Limb (tissue), 2 donors: ENCODE measurements at regions not wholly inside any gene's neighbourhood (a gene's known extent, or its start where the extent isn't known, plus 50 kb on each side); places are given as distances from the start of the nearest gene placed in this dataset.
"Not testable (repeated sequence)": the region's sequence is repeated elsewhere in the genome, so short reads cannot be mapped to it uniquely, and the experiment has no call there.

Experiments used
- DNase-seq, 2 donors: peaks; one replicate each; pipeline ENCODE4 v3.0.0-alpha.2; 2016; ENCODE audit errors: extremely low spot score in 2 of 2

DNA sequence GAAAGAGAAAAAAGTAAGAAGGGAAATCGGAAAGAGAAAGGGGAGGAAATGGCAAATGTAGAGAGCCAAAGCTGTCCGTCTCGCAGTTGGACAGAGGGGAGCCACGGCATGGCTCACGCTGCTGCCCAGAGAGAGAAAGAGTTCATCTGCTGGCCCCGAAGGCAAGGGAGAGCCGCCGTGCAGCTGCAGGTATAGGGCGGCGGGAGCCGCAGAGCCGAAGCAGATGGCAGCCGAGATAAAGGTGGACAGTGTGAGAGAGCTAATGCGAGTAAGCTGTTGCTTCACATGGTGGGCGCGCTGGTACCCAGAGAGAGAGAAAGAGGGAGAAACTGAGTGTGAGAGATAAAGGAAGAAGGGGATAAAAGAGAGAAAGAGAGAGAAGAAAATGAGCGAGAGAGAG is 188.4 kb upstream of the PPP1R26 start:
- peak in 1 of 2 donors; percentile 7 for DNase-seq

DNA sequence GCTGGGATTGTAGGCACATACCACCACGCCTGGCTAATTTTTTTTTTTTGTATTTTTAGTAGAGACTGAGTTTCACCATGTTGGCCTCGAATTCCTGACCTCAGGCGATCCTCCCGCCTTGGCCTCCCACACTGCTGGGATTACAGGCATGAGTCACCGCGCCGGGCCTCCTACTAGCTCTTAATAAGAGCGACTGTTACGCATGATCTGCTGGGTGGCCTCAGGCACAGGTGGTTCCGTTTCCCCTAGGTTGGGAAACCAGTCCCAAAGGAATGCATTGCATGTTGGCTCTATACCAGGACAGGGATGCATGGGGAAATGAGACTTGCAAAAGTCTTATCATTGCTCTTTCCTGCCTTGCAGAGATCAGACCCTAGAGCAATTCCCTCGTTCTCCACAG is 184.7 kb upstream of the PPP1R26 start:
- DNase-seq: no peak

DNA sequence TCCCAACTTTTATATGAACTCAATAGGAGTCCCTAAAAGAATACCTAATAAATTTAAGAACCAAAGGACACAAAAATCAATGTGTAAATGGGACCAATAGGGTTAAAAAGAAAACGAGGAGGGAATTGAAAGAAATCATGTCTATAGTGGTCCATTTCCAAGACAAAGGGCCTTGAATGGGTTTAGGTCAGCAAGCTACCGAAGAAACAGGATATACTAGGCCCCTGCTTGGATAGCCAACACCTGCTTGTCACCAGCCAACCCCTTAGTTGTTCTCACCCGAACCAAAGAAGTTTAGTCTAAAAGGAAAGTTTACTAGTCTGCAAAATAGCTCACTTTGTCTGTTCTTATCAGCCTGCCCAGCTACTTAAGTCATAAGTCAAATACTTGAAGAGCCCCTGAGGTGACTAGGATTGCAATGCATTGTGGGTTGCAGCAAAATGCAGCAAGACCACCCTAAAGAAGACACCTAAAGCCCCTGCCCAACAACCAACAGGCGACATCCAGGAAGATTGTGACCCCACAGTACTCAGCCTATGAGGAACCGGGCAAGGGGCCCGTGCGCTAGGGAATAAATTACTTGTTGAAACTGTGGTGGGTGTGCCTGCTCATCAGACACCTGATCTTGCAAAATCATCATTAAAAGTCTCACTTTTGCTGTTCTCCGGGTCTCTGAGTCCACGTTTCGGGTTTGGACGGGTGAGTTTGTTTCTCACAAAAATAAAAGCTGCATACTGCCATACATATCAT is 183.9 kb upstream of the PPP1R26 start:
- no peak for DNase-seq

DNA sequence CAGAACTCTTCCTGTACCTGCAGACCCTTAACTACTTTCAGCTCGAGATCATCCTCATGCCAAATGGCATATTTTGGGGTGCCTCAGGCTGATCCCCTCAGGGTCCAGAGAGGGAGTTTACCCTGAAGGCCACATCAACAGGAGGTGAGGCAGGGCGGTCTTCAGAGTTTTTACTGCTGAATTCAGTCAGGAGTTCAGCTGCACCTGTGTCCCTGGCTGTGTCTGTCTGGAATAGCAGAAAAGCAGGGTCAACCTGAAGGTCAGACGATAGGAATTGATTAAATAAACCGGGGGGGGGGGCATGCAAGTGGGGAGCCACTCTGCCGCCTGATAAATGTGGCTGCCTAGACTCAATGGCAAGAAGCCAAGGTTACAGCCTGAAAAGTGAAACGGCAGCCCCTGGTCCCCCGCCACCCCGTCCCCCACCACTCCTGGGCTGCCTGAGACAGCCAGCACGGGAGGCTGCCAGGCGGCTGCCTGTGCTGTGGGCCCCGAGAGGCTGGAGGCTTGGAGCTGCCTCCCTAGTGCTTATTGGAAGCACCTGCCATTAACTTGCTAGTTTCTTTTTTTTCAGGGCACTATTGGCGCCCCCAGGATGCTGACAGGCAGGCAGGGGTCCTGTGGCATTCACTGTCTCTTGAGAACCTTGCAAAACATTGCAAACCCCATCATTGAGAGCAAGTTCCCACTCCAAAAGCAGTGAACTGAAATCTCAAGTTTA is 182.7 kb upstream of the PPP1R26 start:
- DNase-seq: no peak

DNA sequence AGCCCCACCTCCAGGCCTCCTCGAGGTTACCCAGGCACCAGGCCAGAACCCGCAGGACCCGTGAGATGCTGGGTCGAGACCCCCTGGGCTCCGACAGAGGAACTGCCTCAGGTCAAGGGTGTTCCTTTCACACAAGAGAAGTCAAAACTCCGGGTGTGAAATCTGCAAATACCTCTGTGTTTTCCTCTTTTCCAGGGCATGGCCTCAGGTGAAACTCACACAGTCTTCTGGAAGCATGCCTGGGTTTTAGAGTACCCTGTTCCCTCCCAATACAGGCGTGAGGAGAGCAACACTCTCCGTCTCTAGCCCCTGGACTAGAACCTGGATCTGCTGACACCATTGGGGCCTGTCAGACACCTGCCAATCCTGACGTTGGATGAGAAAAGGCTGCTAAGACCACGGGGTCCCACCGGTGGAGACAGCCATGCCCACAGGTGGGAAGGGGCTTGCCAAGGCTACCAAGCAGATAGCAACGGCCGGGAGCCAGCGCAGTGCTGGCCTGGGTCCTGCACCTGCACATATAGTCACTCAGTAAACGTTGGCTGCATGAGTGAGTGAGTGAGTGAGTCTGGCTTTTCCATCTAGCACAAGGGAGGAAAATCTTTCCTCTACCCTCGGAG is 182.0 kb upstream of the PPP1R26 start:
- DNase-seq: no peak

DNA sequence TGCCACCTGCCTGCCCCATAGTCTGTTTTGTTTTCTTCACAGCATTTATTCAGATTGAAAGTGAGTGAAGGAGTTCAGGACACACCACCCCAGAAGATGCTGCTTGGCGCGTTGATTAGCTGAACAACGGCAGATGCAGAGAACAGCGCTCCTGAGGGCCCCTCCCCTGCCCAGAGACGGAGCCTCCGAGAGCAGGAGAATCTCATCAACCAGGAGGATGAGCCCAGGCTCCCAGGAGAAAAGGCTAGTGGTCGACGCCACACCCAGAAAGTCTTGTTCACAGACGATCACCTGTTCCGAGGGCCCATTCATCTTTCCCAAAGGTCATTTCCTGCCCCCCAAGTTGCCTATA is 180.4 kb upstream of the PPP1R26 start:
- no peak for DNase-seq

DNA sequence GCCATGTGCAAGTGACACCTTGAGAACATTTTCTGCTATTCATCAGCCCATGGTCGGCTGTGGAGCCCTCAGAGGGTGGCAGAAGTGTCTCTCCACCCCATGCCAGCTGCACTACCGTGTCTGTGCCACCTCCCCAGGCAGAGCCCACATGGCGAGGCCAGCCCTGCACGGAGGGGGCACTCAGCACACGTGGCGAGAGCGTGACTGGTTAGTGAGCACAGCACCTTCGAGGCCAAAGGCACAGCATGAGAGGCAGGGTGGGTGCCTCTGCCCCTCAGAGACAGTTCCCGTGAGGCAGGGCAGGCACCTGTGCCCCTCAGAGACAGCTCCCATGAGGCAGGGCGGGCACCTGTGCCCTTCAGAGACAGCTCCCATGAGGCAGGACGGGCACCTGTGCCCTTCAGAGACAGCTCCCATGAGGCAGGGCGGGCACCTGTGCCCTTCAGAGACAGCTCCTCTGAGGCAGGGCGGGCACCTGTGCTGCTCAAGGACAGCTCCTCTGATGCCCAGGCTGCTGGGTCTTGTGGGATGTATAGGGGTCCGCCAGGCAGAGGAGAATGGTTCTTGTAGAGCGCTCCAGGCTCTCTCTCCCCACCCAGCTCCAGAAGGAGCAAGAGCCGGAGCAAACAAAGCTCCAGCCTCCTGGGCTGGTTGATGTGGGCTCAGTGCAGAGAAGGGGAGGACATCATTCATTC is 179.8 kb upstream of the PPP1R26 start:
- no peak for DNase-seq

DNA sequence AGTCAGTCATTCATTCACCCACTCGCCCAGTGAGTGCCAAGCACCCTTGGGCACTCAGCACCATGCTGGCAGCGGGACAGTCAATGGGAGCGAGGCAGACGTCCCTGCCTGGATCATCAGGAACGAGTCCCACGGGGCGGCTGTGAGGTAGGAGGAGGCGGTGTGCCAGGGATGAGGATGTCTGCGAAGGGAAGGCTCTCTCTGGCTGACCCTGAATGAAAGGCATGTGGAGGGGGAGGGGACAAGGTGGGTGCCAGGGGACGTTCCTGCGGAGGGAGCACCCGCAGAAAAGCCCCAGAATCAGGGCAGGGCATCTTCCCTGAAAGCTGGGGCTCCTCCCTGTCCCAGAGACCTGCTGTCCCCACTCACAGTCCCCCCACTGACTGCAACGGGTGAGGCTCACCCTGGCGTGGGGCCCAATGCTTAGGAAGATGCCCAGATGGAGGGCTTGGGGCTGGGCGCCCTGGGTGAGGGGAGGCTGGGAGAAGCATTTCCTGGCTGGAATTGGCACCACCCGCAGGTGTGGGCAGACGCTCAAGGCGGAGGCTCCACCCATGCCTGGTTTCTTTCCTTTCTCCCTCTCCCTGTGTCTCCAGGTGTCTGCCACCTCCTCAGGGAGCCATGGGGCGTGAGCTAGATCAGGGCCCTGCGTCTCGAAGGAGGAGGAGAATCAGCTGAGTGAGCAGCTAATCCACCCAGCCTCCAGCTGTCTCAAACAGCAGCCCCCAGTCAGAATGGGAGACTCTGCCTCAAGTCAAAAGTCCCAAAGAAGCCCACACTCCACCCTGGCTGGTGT is 179.0 kb upstream of the PPP1R26 start:
- no peak for DNase-seq

DNA sequence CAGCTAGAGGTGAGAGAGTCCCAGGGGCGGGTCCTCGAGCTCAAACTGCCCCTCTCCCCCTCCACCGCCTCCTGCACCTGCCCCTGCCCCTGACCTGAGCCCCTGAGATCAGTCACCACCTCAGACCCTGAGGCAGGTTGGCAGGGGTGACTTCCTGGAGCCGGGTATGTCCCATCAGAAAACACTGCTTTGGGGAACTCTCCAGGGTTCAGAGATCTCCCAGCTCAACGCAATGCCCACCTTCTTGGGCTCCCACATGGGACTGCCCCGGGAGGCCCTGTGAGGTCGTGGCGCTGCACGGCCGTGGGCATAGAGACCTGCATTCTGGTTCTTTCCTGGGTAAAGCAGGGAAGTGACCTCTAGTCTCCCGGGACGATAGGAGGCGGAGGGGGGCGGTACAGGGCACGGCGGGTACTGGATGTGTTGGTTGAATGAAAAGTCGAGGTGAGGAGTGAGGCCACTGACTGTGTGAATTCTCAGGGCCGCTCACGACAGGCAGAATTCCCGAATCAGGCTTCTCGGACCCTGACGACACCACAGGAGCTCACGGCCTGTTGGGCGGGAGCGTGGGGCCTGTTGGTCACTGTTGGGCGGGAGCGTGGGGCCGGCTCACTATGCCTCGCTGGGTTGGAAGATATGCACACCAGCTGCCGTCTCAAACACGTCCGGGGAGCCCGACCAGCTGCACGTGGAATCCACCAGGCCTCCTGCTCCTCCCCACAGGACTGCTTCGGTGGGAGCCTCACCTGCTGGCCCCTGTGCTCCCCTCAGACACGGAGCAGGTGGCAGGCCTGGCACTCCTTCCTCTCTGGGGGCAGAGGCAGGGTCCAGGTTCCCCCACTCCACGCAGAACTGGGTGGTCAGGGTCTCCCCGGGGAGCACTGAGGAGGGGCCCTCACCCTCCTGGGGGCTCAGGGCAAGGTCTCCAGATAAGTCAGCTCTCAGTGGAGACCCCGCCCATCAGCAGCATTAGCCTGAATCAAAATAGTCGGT is 178.0 kb upstream of the PPP1R26 start:
- DNase-seq: no peak

DNA sequence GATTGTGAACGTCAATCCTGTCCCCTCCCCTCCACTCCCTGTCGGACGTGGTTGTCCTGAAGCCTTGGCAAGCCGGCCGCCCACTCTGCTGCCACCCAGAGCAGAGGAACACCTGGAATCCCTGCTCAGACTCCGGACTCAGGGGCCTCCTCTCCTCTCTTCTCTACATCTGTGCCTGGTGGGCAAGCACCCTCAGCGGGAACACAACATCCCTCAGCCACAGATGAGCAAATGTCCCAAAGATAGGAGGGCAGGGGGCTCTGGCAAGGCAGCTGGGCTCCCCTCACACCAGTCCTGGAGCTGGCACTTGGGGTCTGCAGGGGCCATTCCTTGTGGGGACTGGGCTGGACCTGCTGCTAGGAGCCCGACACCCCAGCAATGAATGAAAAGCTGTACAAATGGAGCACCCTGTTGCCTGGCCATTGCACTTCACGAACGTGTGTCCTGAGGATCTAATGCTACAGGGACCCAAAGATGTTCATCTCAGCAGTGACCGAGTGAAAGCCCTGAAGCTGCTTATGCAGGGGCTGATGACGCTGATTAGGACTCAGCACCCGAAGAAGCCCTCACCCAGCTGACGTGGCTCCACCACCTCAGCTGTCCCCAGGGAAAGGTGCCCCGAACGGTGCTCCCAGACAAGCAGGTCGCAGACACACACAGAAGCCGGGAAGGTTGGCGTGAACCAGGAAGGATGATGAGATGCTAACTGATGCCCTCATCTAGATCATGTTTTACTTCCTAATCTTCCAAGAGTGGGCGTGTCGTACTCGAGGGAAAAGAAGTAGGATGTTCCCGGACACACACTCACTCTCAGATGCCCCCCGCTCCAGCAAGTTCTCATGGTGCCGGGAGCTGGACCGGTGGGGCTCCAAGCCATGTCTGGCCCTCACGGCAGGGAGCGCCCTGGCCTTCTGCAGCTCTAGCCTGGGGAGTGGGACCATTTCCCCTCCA is 177.0 kb upstream of the PPP1R26 start:
- DNase-seq: no peak

DNA sequence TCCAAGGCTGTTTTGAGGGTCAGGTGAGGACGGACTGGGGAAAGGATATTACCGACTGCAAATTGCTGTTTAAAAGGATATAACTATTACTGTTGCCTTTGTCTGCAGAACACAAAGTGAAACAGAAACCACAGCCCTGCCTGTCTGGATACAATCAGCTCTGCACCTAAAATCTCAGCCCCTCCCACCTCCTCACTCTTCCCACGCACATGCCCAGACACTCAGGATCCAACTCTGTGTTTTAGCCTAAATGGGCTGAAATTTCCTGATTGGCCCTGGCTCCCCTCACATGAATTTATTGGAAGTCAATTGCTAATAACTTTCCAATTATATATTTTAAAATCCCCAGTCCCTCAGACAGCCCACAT is 176.3 kb upstream of the PPP1R26 start:
- no peak for DNase-seq

DNA sequence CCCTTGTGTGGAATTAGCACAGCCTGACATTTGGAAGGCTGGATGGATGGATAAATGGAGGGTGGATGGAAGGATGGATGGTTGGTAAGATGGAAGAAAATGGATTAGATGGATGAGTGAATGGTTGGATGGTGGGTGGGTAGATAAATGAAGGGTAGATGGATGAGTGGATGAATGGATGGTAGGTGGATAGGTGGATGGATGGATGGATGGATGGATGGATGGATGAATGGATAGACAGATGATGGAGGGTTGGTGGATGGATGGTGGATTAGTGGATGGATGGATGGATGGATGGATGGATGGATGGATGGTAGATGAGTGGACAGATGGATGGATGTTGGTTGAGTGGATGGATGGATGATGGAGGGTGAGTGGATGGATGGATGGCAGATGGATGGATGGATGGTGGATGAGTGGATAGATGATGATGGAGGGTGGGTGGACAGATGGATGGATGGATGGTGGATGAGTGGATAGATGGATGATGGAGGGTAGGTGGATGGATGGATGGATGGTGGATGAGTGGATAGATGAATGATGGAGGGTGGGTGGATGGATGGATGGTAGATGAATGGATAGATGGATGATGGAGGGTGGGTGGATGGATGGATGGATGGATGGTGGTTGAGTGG is 175.6 kb upstream of the PPP1R26 start:
- no peak for DNase-seq

DNA sequence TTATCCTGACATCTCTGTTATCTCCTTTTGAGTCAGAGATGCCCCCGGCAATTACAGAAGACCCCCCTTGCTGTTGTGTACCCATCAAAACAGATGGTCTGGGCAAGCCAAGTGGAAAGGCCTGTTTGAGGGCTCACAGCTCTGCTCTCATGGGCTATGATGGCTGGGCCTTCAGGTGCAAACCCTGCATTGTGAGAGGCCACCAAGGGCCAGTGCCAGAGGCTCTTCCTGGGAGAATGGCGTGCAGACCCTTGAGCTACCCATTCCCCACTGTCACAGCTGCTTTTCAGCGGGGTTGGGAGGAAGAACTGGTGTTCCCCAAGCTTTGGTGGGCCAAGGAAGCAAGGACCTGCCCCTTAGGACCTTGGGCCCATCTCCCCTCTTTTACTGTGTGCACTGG is 174.7 kb upstream of the PPP1R26 start:
- no peak for DNase-seq

DNA sequence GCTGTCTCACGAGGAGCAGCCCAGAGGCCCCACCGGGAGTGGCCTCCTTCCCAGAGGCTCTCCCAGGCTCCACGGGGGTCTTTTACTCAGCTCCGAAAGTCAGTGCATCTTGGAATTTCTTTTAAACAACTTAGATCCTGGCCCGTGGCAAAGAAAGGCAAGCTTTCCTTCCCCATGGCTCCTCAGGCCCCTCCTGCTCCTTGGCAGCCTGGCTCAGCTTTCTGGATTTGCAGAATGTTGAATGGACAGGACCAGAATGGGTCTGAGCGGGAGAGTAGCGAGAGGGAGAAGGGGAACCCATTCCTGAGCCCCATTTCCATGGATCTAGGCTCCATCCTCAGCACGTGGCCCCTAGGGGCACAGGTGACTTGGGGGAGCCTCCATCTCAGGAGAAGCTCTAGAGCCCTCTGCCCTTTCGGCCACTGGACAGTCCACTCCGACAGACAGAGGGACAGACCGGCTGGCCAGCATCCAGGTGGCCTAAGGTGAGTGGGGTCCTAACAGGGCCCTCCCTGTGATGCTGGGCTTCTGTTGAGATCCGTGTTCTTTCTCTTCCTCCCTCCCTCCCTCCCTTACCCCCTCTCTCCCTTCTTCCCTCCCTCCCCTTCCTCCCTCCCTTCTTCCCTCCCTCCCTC is 173.9 kb upstream of the PPP1R26 start:
- DNase-seq: no peak

DNA sequence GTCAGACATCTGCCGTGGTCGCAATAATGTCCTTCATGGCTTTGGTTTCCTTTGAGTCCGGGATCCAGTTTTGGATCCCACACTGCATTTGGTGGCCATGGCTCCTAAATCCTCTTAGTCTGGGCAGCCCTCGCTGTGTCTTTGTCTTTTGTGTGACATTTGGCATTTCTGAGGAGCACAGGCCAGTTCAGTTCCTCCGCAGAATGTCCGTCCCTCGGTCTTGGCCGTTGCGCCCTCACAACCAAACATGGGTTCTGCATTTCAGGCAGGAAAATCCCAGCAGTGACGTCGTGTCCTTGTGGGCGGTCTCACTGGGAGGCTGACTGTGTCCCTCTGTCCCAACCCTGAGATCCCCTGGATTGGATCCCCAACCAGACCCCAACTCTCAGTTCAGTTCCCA is 172.9 kb upstream of the PPP1R26 start:
- DNase-seq: no peak

DNA sequence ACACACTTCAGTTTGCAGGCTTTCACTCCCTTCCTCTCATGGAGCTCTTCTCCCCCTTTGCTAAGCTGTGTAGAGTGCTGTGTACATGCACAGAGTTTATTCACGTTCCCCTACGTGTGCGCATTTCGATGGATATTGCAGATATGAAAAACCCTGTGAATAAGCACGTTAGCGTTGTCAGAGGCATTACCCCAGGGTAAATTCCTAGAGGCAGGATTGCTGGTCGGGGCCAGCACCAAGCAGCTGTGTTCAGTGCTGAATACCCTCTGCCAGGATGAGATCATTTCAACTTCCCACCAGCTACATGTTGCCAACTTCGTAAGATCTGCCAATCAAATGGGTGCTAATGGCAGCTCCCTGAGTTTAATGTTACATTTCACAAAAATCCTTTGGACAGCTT is 172.3 kb upstream of the PPP1R26 start:
- DNase-seq: peak in 1 of 2 donors; percentile 27

DNA sequence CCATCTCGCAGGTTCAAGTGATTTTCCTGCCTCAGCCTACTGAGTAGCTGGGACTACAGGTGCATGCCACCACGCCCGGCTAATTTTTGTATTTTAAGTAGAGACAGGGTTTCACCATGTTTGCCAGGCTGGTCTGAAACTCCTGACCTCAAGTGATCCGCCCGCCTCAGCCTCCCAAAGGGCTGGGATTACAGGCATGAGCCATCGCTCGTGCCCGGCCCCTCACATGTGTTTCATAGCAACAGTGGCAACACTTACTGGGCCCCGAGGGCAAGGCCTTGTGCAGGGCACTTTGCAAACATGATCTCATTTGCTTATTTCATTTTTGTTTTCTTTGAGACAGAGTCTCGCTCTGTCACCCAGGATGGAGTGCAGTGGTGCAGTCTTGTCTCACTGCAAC is 171.7 kb upstream of the PPP1R26 start:
- DNase-seq: not testable (repeated sequence)
